ENCODE measurements at regions not wholly inside any gene's neighbourhood (a gene's known extent, or its start where the extent isn't known, plus 50 kb on each side); places are given as distances from the start of the nearest gene placed in this dataset.

GRCh38 chr18:60485201-60485600, 112.6 kb upstream of the MC4R start:
- TF ChIP-seq POLR2A (IDR thresholded peaks at IDR 0.05; ENCODE audit: low read length): no peak
- no peak for TF ChIP-seq HMGXB4 (CRISPR knock-in tag; IDR thresholded peaks at IDR 0.05; ENCODE audit: borderline replicate concordance)
- no peak for TF ChIP-seq CTCF (IDR thresholded peaks at IDR 0.05)
- TF ChIP-seq BHLHE40 (IDR thresholded peaks at IDR 0.05; ENCODE audit: low read depth, low read length): no peak
- no peak for TF ChIP-seq CEBPB (IDR thresholded peaks at IDR 0.05)
- TF ChIP-seq KDM5A (IDR thresholded peaks at IDR 0.05): no peak
- TF ChIP-seq RFX5 (IDR thresholded peaks at IDR 0.05): no peak
- TF ChIP-seq E2F6 (IDR thresholded peaks at IDR 0.05; ENCODE audit: borderline replicate concordance, low read depth): no peak
- TF ChIP-seq MYC (IDR thresholded peaks at IDR 0.05; ENCODE audit: borderline replicate concordance, low read length): no peak
- no peak for TF ChIP-seq CHD2 (IDR thresholded peaks at IDR 0.05; ENCODE audit: low read length, partially characterized antibody)
- TF ChIP-seq REST (IDR thresholded peaks at IDR 0.05): no peak
- no peak for TF ChIP-seq HOXB5 (CRISPR knock-in tag; IDR thresholded peaks at IDR 0.05)
- TF ChIP-seq KDM1A (IDR thresholded peaks at IDR 0.05; ENCODE audit: low read depth): no peak
